ENCODE measurements at regions not wholly inside any gene's neighbourhood (a gene's known extent, or its start where the extent isn't known, plus 50 kb on each side); places are given as distances from the start of the nearest gene placed in this dataset.

GRCh38 chr1:8219530-8219929, 98.4 kb upstream of the SLC45A1 start:
- DNase-seq (ENCODE audit: low spot score): no peak
- no peaks in the 10 kb centered on the region for H3K27me3 ChIP-seq (replicated peaks; ENCODE audit: insufficient read depth)
- ATAC-seq (ENCODE audit: insufficient number of reproducible peaks, low FRiP score, low read depth): no peak
- no peak for TF ChIP-seq CTCF (IDR thresholded peaks at IDR 0.05)
- no peaks in the 10 kb centered on the region for H3K36me3 ChIP-seq
- H3K9me3 ChIP-seq: no peaks in the 10 kb centered on the region
- H3K27ac ChIP-seq: no peak overlapping the region
- H3K4me1 ChIP-seq (ENCODE audit: control insufficient read depth in 1 of 2, low read depth in 2 of 2): peaks cover 18 to 19% of the 10 kb centered on the region in 2 donors
- H3K4me3 ChIP-seq: no peak overlapping the region

GRCh38 chr1:8218351-8219092, 99.4 kb upstream of the SLC45A1 start:
- H3K36me3 ChIP-seq: no peaks in the 10 kb centered on the region
- no peaks in the 10 kb centered on the region for H3K9me3 ChIP-seq
- no peaks in the 10 kb centered on the region for H3K27me3 ChIP-seq (replicated peaks; ENCODE audit: insufficient read depth)
- H3K27ac ChIP-seq: peak overlapping the region in 1 of 2 donors; percentile 11
- H3K4me1 ChIP-seq (ENCODE audit: control insufficient read depth in 1 of 2, low read depth in 2 of 2): peaks cover 17 to 18% of the 10 kb centered on the region in 2 donors
- no peak for TF ChIP-seq CTCF (IDR thresholded peaks at IDR 0.05)
- ATAC-seq (ENCODE audit: insufficient number of reproducible peaks, low FRiP score, low read depth) (no peak), DNase-seq (ENCODE audit: low spot score) (no peak)
- H3K4me3 ChIP-seq: no peak overlapping the region

- ATAC-seq (ENCODE audit: insufficient number of reproducible peaks, low FRiP score, low read depth) (no peak), DNase-seq (ENCODE audit: low spot score) (no peak)
- TF ChIP-seq CTCF (IDR thresholded peaks at IDR 0.05): no peak
- Histone ChIP-seq H3K36me3 (no peaks in the 10 kb centered on the region), H3K9me3 (no peaks in the 10 kb centered on the region), H3K4me1 (ENCODE audit: control insufficient read depth in 1 of 2, low read depth in 2 of 2) (peaks cover 17 to 18% of the 10 kb centered on the region in 2 donors), H3K27me3 (replicated peaks; ENCODE audit: insufficient read depth) (no peaks in the 10 kb centered on the region), H3K4me3 (peak overlapping the region; percentile 70), H3K27ac (peak overlapping the region; percentile 69 to 70)
Observed at GRCh38 chr1:8217809-8218208, 100.1 kb upstream of the SLC45A1 start.

- DNase-seq (ENCODE audit: low spot score): no peak
- ATAC-seq (ENCODE audit: insufficient number of reproducible peaks, low FRiP score, low read depth): no peak
- no peaks in the 10 kb centered on the region for H3K9me3 ChIP-seq
- no peak for TF ChIP-seq CTCF (IDR thresholded peaks at IDR 0.05)
- no peaks in the 10 kb centered on the region for H3K27me3 ChIP-seq (replicated peaks; ENCODE audit: insufficient read depth)
- H3K4me3 ChIP-seq: peak overlapping the region; percentile 70
- peaks cover 23 to 24% of the 10 kb centered on the region in 2 donors for H3K4me1 ChIP-seq (ENCODE audit: control insufficient read depth in 1 of 2, low read depth in 2 of 2)
- no peaks in the 10 kb centered on the region for H3K36me3 ChIP-seq
- peak overlapping the region; percentile 69 to 70 for H3K27ac ChIP-seq
Observed at GRCh38 chr1:8217011-8217711, 100.8 kb upstream of the SLC45A1 start.

GRCh38 chr1:8216005-8216404, 101.9 kb upstream of the SLC45A1 start:
- peak overlapping the region in 1 of 2 donors; percentile 30 for H3K27ac ChIP-seq
- no peaks in the 10 kb centered on the region for H3K27me3 ChIP-seq (replicated peaks; ENCODE audit: insufficient read depth)
- peaks cover 24 to 32% of the 10 kb centered on the region in 2 donors for H3K4me1 ChIP-seq (ENCODE audit: control insufficient read depth in 1 of 2, low read depth in 2 of 2)
- TF ChIP-seq CTCF (IDR thresholded peaks at IDR 0.05): no peak
- no peak for DNase-seq (ENCODE audit: low spot score)
- H3K4me3 ChIP-seq: no peak overlapping the region
- no peaks in the 10 kb centered on the region for H3K36me3 ChIP-seq
- no peak for ATAC-seq (ENCODE audit: insufficient number of reproducible peaks, low FRiP score, low read depth)
- no peaks in the 10 kb centered on the region for H3K9me3 ChIP-seq

All from thoracic aorta (tissue), 2 donors.